HCEC 1CT (cell line): ENCODE measurements at regions not wholly inside any gene's neighbourhood (a gene's known extent, or its start where the extent isn't known, plus 50 kb on each side); places are given as distances from the start of the nearest gene placed in this dataset.

ENCODE experiments used
- DNase-seq: peaks from one replicate; pipeline ENCODE4 v3.0.0-alpha.2; 2017

DNA sequence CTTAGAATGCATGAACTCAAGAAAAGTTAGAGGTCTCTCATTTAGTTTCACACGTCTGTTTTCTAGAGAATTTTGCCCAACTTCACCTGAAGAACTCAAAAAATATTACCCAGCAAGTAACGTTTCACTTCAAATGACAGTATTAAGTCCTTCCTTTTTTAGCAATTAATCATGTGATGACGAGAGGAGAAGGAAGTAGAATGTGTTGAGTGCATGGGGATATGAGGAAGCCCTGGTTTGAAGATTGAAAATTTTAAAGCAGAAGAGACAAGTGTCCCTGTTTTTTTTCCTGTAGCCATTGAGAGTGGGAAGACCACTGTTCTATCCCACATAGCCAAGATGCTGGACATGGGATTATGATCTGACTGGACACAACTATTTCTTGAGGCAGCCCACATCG lies 406.3 kb upstream of the CPEB2 start:
- no peak for DNase-seq

DNA sequence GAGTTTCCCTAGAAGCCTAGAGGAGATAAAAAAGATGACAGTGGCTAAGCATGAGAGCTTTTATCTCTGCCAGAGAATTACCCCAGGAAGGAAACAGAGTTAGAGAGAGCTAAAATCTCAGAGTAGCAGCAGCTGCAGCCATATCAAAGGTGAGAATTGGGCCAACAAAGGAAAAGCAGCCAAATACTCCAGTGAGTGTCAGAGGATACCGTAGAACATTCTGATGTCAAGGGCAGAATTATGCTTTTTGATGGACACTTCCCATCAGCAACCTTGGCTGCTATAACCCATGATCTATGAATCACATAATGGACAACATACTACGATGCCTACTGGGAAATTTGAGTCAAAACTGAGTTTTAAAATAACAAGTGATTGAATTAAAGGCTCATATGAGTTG lies 405.8 kb upstream of the CPEB2 start:
- no peak for DNase-seq

DNA sequence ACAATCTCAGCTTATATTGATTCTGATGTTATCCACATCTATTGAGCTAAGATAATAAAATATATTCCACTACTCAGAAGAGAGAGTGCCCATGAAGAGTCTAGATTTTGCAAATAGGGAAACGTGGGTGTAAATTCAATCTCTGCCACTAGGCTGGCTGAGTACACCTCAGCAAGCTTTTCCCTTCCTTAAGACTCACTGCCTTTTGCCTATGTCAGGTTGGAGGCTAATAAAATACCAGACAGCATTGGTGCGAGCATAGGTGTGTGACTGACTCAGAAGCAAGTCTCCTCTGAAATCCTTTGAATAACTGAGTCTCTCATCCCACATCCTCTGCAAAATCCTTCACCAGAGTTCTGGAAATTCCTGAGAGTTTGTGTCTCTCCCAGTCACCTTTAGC lies 405.4 kb upstream of the CPEB2 start:
- DNase-seq: no peak

DNA sequence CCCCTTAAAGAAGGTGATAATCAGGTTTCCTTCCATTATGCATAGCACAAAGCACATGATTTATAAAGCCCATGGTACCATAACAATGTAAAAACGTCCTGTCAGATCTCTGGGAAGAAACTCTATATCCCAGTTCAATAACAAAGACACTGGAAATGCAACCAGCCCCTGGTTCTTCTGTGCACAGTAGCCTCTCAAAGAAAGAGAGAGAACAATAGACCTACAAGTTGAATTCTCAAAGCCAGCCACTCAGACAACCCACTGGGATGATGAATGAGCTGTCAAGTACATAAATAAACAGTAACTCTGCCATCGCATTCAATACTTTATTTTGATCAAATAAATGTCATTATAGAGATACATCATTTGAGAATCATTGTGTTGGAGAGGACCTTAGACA lies 400.1 kb upstream of the CPEB2 start:
- DNase-seq: no peak

DNA sequence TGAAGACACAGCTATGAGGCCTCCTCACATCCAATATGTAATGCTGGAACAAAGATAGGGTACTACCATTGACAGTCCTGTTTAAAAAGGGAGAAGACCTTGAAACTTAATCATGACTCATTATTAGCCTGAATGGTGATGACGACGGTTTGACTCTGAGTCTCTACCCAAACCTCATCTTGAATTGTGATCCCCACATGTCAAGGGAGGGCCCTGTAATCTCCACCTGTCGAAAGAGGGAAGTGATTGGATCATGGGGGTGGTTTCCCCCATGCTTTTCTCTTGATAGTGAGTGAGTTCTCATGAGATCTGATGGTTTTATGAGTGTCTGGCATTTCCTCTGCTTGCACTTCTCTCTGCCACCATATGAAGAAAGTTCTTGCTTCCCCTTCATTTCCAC lies 395.3 kb upstream of the CPEB2 start:
- DNase-seq: peak; percentile 36

- DNase-seq: peak; percentile 83
Observed at GRCh38 chr4:14607578-14607977, 394.7 kb upstream of the CPEB2 start.

- DNase-seq: no peak
Observed at GRCh38 chr4:14608630-14609029, 393.7 kb upstream of the CPEB2 start.

- no peak for DNase-seq
Observed at GRCh38 chr4:14614840-14615239, 387.4 kb upstream of the CPEB2 start.

- no peak for DNase-seq
Observed at GRCh38 chr4:14615671-14616070, 386.6 kb upstream of the CPEB2 start.

DNA sequence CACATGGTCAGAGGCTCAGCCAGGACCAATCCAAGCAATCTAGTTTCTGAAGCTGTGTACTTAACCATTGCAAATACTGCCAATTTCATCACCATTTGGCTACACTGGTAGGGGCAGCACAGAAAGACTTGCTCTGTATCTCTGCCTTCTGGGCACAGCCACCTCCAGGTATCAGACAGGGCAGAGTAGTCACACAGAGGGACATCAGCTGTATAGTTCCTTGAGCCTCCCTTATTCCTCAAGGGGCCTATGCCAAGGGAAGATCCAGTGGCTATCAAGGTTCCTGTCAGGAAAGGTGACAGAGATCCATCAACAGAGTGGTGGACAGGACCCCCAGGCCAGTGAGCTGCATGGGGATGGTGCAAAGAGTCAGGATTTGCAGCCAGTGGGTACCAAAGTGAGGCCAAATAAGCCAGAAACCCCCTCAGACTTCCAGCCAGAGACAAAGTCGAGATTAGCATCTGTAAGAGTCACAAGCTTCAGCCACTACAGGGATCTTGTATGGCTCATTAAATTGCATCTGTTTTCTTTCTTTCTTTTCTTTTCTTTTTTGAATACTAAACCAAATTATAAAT lies 381.6 kb upstream of the CPEB2 start:
- DNase-seq: no peak

DNA sequence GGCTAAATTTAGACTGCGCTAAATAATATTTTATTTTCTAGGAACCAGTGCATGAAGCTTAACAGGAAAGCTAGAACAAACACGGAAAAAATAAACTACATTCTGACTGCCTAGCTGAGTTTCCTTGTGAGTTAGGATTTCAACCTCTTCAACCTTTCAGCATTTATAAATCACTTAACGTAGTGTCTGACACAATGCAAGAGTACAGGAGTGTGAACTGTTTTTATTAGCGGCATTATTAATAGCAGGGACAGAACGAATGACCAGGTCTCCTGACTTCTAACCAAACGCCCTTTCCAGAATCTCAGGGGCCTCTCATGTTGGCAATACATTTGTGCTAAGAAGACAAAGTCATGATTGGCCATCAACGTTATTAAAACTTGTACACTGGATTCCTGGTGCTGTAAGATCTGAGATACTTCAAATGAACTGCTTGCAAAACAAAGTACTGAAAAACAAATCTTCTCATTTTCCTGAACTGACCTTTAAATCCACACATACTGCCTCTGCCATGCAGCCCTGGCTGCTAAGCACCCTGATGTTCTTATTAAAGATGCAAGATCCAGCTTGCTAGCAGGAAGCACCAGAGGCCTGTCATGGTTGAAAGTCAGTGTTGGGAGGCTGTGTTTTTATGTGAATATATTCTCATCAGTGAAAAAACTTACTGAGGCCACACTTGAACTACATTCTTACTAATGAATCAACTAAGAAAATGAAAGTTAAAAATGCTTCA lies 380.4 kb upstream of the CPEB2 start:
- no peak for DNase-seq

DNA sequence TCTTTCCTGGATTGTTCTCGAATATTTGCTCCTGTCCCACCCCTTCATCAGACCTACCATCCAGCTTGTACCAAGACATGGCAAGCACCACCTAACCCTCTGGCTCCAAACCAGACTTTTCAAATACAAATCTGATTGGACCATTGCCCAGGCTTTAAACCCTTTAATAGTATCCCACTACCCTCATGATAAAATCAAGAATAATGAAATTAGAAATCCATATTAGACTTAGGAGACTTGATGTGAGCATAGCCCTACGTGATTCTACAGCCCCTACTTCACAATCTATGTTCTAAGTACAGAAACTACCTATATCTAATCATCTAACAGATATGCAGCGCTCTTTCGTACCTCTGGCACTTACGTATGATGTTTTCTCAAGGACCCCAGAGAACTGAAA lies 375.2 kb upstream of the CPEB2 start:
- no peak for DNase-seq

DNA sequence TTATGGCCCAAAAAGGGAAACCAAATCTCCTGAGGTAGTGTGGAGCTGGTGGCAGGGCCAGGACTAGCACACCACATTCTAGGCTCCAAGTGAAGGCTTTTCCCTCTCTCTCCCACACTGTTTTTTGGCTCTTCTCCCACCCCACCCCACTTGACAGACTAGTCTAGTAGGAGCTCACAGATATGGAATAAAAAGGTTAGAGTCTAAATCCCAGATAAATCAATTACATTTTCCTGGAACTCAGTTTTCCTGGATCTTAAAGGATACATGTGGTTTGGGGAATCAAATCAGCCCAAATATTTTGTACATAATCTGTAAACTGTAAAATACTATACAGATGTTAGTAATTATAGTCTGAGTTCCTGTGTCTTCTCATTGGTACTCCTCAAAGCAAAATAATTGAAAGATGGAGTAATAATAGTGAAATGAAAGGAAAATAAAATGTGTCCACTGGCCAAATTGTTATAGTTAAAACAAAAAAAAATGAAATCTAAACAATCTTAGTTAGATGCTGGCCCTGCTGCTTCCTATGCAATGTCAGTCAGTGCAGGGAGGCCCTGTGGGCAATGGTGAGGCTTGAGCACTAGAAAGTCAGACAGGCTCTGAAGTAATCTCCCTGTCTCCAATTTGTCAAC lies 370.4 kb upstream of the CPEB2 start:
- DNase-seq: no peak

DNA sequence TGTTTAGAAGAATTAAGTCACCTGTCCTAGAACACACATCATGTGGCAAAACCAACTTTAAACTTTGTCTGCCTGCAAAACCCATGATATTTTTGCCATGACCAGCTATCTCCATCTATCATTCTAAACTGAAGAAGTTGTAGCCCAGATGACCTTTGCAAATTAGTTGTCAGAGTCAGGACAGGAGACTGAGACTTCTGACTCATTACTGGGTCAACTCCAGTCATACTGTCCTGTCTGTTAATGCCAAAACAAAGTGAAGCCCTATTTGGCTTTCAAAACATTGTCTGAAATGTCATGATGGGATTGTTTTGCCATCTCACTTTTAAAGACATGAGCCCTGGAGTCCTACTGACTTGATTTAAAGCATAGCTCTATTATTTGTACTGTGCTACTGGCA lies 365.7 kb upstream of the CPEB2 start:
- no peak for DNase-seq

DNA sequence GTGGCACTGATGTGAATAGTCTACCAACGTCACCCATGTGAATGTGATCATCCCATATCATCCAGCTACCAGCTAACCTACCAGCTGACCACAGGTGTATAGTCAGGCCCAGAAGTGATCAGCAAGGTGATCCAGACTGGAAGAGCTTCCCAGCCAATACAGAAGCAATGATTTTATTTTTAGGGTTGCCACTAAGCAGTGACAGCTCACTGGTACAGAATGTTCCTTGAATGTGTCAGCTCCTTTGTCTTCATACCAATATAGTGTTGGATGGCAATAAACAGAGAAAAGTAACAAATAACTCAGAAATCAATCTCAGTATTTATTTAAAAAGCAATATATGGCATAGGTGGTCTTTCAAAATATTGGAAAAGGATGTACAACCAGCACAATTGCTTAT lies 361.8 kb upstream of the CPEB2 start:
- DNase-seq: no peak

DNA sequence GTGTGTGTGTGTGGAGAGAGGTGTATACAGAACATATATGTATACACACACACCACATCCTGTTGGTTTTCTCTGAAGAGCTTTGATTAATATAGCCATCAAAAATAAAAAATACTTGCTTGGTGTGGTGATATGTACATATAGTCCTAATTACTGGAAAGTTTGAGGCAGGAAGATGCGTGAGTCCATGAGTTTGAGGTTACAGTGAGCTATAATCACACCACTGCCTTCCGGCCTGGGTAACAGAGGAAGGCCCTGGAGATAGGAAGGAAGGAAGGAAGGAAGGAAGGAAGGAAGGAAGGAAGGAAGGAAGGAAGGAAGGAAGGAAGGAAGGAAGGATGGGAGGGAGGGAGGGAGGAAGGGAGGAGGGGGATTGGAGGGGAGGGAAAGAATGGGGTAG lies 360.4 kb upstream of the CPEB2 start:
- DNase-seq: no peak

- DNase-seq: no peak
Observed at GRCh38 chr4:14644580-14645282, 357.6 kb upstream of the CPEB2 start.

GRCh38 chr4:14646831-14647230 lies 355.4 kb upstream of the CPEB2 start:
- DNase-seq: peak; percentile 16

DNA sequence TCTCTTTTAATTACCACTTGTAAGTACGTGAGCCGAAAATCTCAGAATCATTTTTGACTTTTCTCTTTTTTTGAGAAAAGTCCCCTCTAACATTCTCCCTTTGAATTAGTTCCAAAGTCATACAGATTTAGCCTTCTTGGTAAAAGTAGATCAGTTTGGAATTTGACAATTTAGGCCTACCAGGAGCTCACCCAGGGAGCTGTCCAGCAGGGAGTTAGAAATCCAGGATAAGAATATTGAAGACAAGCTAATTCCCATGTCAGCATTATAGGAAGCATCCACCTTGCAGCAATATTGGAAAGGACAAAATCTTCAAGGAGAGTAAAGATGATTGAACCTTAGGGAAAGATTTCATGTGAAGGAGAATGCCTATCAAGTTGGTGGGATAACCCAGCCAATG lies 352.2 kb upstream of the CPEB2 start:
- no peak for DNase-seq

- peak; percentile 34 for DNase-seq
Observed at GRCh38 chr4:14652522-14652921, 349.8 kb upstream of the CPEB2 start.

GRCh38 chr4:14653338-14653737 lies 348.9 kb upstream of the CPEB2 start:
- DNase-seq: no peak

DNA sequence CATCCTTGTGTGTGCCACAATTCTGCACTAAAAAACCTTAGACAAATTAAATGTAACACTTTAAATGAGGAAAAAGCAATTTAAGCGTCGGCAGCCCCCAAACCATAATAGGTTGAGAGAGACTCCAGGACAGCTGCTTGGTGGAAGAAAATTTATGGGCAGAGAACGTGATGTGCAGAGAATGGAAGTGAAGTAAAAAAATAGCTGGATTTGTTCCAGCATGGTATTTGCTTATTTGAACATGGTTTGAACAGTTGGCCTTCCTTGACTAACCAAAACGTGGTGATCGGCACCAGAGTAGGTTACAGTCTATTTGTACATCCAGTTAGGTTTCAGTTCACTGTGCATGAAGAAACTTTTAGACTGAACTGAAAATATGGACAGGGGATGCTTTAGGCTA lies 343.0 kb upstream of the CPEB2 start:
- DNase-seq: no peak

GRCh38 chr4:14667624-14668151 lies 334.6 kb upstream of the CPEB2 start:
- DNase-seq: peak; percentile 50

- no peak for DNase-seq
Observed at GRCh38 chr4:14668296-14668695, 334.0 kb upstream of the CPEB2 start.
